GM23338 (cell line): ENCODE measurements at regions not wholly inside any gene's neighbourhood (a gene's known extent, or its start where the extent isn't known, plus 50 kb on each side); places are given as distances from the start of the nearest gene placed in this dataset.

Experiments
- ATAC-seq: fragments of 200-7000 bp; cut with Tn5 transposase; 3 replicates; pipeline ENCODE4 v1.9.1; 2020
- DNase-seq: peaks from one replicate; pipeline ENCODE4 v3.0.0-alpha.2; 2015; ENCODE audit warnings: low spot score
- H2AFZ ChIP-seq: fragments of 200-600 bp; sonication (generic); 2 replicates; pipeline ENCODE4 v1.8.0; 2016; ENCODE audit warnings: antibody characterized with exemption, mild to moderate bottlenecking, moderate library complexity
- H3F3A ChIP-seq: fragments of 200-600 bp; sonication (generic); replicated peaks from 2 replicates; pipeline ENCODE4 v1.8.0; 2017; ENCODE audit warnings: antibody characterized with exemption, mixed run types, low read depth
- H3K27ac ChIP-seq: fragments of 200-600 bp; sonication (generic); 2 replicates; pipeline ENCODE4 v1.6.1; 2016; ENCODE audit warnings: low read depth
- H3K27me3 ChIP-seq: fragments of 200-600 bp; sonication (generic); 2 replicates; pipeline ENCODE4 v1.8.0; 2016; ENCODE audit warnings: mild to moderate bottlenecking, mixed run types, moderate library complexity; ENCODE audit not compliant: insufficient read depth
- H3K36me3 ChIP-seq: fragments of 200-600 bp; sonication (generic); 2 replicates; pipeline ENCODE4 v1.8.0; 2016; ENCODE audit warnings: mild to moderate bottlenecking; ENCODE audit not compliant: insufficient read depth
- H3K4me1 ChIP-seq: fragments of 200-600 bp; sonication (generic); 2 replicates; pipeline ENCODE4 v1.8.0; 2016; ENCODE audit warnings: mild to moderate bottlenecking, moderate library complexity; ENCODE audit not compliant: insufficient read depth
- H3K4me2 ChIP-seq: fragments of 200-600 bp; sonication (generic); 2 replicates; pipeline ENCODE4 v1.7.1; 2017; ENCODE audit warnings: mixed run types
- H3K4me3 ChIP-seq: fragments of 200-600 bp; sonication (generic); 2 replicates; pipeline ENCODE4 v1.6.1; 2016; ENCODE audit warnings: mixed run types
- H3K79me2 ChIP-seq: fragments of 200-600 bp; sonication (generic); replicated peaks from 2 replicates; pipeline ENCODE4 v1.8.0; 2017; ENCODE audit warnings: mild to moderate bottlenecking; ENCODE audit not compliant: insufficient read depth
- H3K9me2 ChIP-seq: fragments of 200-600 bp; sonication (generic); 2 replicates; pipeline ENCODE4 v1.8.0; 2017; ENCODE audit not compliant: insufficient read depth
- H4K20me1 ChIP-seq: fragments of 200-600 bp; sonication (generic); replicated peaks from 2 replicates; pipeline ENCODE4 v1.8.0; 2017; ENCODE audit warnings: mild to moderate bottlenecking; ENCODE audit not compliant: insufficient read depth
- H3K27ac Mint-ChIP-seq: 2 replicates; pipeline ENCODE4 v1.8.0; 2020; ENCODE audit warnings: inconsistent platforms, mild to moderate bottlenecking, moderate library complexity, mixed read lengths
- H3K27me3 Mint-ChIP-seq: 3 replicates; pipeline ENCODE4 v1.8.0; 2022; ENCODE audit warnings: low read depth, mild to moderate bottlenecking, moderate library complexity, mixed read lengths, inconsistent platforms; ENCODE audit not compliant: insufficient read depth, poor library complexity
- H3K36me3 Mint-ChIP-seq: 3 replicates; pipeline ENCODE4 v1.8.0; 2021; ENCODE audit warnings: low read depth, mild to moderate bottlenecking, inconsistent platforms, moderate library complexity, mixed read lengths
- H3K4me1 Mint-ChIP-seq: 3 replicates; pipeline ENCODE4 v1.8.0; 2020; ENCODE audit warnings: mild to moderate bottlenecking, inconsistent platforms, mixed read lengths
- H3K4me3 Mint-ChIP-seq: 3 replicates; pipeline ENCODE4 v1.8.0; 2021; ENCODE audit warnings: moderate library complexity, mild to moderate bottlenecking, inconsistent platforms, mixed read lengths
- H3K9me3 Mint-ChIP-seq: 3 replicates; pipeline ENCODE4 v1.8.0; 2020; ENCODE audit warnings: moderate library complexity, mild to moderate bottlenecking, inconsistent platforms, mixed read lengths
- EZH2phosphoT487 ChIP-seq: fragments of 200-600 bp; sonication (generic); IDR thresholded peaks from one replicate; pipeline ENCODE4 v1.8.1; 2018; ENCODE audit warnings: antibody characterized with exemption; ENCODE audit not compliant: unreplicated experiment
- NANOG ChIP-seq: IDR thresholded peaks from 2 replicates; pipeline ENCODE4 v1.6.1; 2016; ENCODE audit warnings: antibody characterized with exemption, borderline replicate concordance
- ZNF462 ChIP-seq: fragments of 250-450 bp; sonication (Bioruptor Pico); IDR thresholded peaks from 2 replicates; pipeline ENCODE4 v1.5.0; 2020; ENCODE audit warnings: mild to moderate bottlenecking, moderate library complexity
- TF ChIP-seq, protein P1 (sequence below): IDR thresholded peaks from one replicate; pipeline ENCODE4 v1.6.1; 2018; ENCODE audit warnings: antibody characterized with exemption; ENCODE audit not compliant: unreplicated experiment

- Histone ChIP-seq H3K9me2 (no peaks in the 10 kb centered on the region), H3K36me3 (peaks cover 7% of the 10 kb centered on the region; the same call in 1 of the 2 replicates), H3F3A (no peaks in the 10 kb centered on the region), H3K27ac (no peak overlapping the region), H3K4me2 (no peak overlapping the region), H2AFZ (no peak overlapping the region), H3K27me3 (no peaks in the 10 kb centered on the region), H3K4me1 (no peaks in the 10 kb centered on the region), H3K4me3 (no peak overlapping the region), H3K79me2 (no peaks in the 10 kb centered on the region), H4K20me1 (no peaks in the 10 kb centered on the region)
- TF ChIP-seq EZH2phosphoT487 (no peak), ZNF462 (CRISPR knock-in tag) (no peak), NANOG (no peak)
- TF ChIP-seq, protein P1, sequence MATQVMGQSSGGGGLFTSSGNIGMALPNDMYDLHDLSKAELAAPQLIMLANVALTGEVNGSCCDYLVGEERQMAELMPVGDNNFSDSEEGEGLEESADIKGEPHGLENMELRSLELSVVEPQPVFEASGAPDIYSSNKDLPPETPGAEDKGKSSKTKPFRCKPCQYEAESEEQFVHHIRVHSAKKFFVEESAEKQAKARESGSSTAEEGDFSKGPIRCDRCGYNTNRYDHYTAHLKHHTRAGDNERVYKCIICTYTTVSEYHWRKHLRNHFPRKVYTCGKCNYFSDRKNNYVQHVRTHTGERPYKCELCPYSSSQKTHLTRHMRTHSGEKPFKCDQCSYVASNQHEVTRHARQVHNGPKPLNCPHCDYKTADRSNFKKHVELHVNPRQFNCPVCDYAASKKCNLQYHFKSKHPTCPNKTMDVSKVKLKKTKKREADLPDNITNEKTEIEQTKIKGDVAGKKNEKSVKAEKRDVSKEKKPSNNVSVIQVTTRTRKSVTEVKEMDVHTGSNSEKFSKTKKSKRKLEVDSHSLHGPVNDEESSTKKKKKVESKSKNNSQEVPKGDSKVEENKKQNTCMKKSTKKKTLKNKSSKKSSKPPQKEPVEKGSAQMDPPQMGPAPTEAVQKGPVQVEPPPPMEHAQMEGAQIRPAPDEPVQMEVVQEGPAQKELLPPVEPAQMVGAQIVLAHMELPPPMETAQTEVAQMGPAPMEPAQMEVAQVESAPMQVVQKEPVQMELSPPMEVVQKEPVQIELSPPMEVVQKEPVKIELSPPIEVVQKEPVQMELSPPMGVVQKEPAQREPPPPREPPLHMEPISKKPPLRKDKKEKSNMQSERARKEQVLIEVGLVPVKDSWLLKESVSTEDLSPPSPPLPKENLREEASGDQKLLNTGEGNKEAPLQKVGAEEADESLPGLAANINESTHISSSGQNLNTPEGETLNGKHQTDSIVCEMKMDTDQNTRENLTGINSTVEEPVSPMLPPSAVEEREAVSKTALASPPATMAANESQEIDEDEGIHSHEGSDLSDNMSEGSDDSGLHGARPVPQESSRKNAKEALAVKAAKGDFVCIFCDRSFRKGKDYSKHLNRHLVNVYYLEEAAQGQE, result no peak
- H3K4me1 Mint-ChIP-seq, result no peaks in the 10 kb centered on the region
- DNase-seq (no peak), ATAC-seq (no peak)
- H3K4me3 Mint-ChIP-seq, result no peak overlapping the region
- no peak overlapping the region for H3K27ac Mint-ChIP-seq
- H3K36me3 Mint-ChIP-seq, result peaks cover 39% of the 10 kb centered on the region
- H3K27me3 Mint-ChIP-seq, result peaks cover 3% of the 10 kb centered on the region
- H3K9me3 Mint-ChIP-seq, result peaks cover 87% of the 10 kb centered on the region
Observed at GRCh38 chr11:37171451-37171850, 573.4 kb upstream of the RAG2 start.
